GM15510 (cell line): ENCODE measurements at regions not wholly inside any gene's neighbourhood (a gene's known extent, or its start where the extent isn't known, plus 50 kb on each side); places are given as distances from the start of the nearest gene placed in this dataset.

Source experiments
- POLR2A ChIP-seq: IDR thresholded peaks from 3 replicates; pipeline ENCODE4 v1.6.1; 2011; ENCODE audit warnings: borderline replicate concordance; ENCODE audit not compliant: insufficient read length; ENCODE audit errors: extremely low read depth

- TF ChIP-seq POLR2A, result no peak
These were observed 50.2 kb upstream of the THSD7B start for GRCh38 chr2:136715146-136715545.

- TF ChIP-seq POLR2A, result no peak
These were observed 50.8 kb upstream of the THSD7B start for GRCh38 chr2:136714452-136714951.

- TF ChIP-seq POLR2A, result no peak
These were observed 51.6 kb upstream of the THSD7B start for GRCh38 chr2:136713739-136714138.

- TF ChIP-seq POLR2A, result no peak
These were observed 60.0 kb upstream of the THSD7B start for GRCh38 chr2:136705336-136705735.

- no peak for TF ChIP-seq POLR2A
These were observed 62.1 kb upstream of the THSD7B start for GRCh38 chr2:136703214-136703613.

GRCh38 chr2:136696438-136696837, 68.9 kb upstream of the THSD7B start:
- no peak for TF ChIP-seq POLR2A

- no peak for TF ChIP-seq POLR2A
These were observed 71.4 kb upstream of the THSD7B start for GRCh38 chr2:136693966-136694365.

- no peak for TF ChIP-seq POLR2A
These were observed 99.6 kb upstream of the THSD7B start for GRCh38 chr2:136665736-136666135.

GRCh38 chr2:136664713-136665405, 100.5 kb upstream of the THSD7B start:
- TF ChIP-seq POLR2A, result no peak

- TF ChIP-seq POLR2A, result no peak
These were observed 107.1 kb upstream of the THSD7B start for GRCh38 chr2:136658201-136658600.

- no peak for TF ChIP-seq POLR2A
These were observed 111.5 kb upstream of the THSD7B start for GRCh38 chr2:136653861-136654260.

GRCh38 chr2:136651456-136652010, 113.8 kb upstream of the THSD7B start:
- no peak for TF ChIP-seq POLR2A

- TF ChIP-seq POLR2A, result no peak
These were observed 118.3 kb upstream of the THSD7B start for GRCh38 chr2:136647039-136647438.

GRCh38 chr2:136645236-136645828, 120.0 kb upstream of the THSD7B start:
- no peak for TF ChIP-seq POLR2A

- no peak for TF ChIP-seq POLR2A
These were observed 125.7 kb upstream of the THSD7B start for GRCh38 chr2:136639651-136640050.

GRCh38 chr2:136638193-136638592, 127.2 kb upstream of the THSD7B start:
- no peak for TF ChIP-seq POLR2A
